Right lobe of liver (tissue), 6 donors: ENCODE measurements at regions not wholly inside any gene's neighbourhood (a gene's known extent, or its start where the extent isn't known, plus 50 kb on each side); places are given as distances from the start of the nearest gene placed in this dataset.

ENCODE experiments used
- ATAC-seq, 4 donors: fragments of 200-7000 bp; cut with Tn5 transposase; one replicate each; pipeline ENCODE4 v1.9.1; 2020; ENCODE audit warnings: mild to moderate bottlenecking in 4 of 4, moderate library complexity in 4 of 4
- DNase-seq, 3 donors: peaks; one replicate each; pipeline ENCODE4 v3.0.0-alpha.2; 2020
- H3K27ac ChIP-seq, 3 donors: fragments of 200-600 bp; one replicate each; pipeline ENCODE4 v1.8.0; 2022
- H3K27me3 ChIP-seq, 2 donors: fragments of 200-600 bp; one replicate each; pipeline ENCODE4 v1.8.0; 2022
- H3K36me3 ChIP-seq, 4 donors: fragments of 200-600 bp; sonication (generic) in 1 of 4; one replicate each; pipeline versions ENCODE4 v1.5.1 to v1.8.0; 2017 to 2022; ENCODE audit warnings: control low read depth in 1 of 4
- H3K4me1 ChIP-seq, 4 donors: fragments of 200-600 bp; sonication (generic) in 1 of 4; one replicate each; pipeline versions ENCODE4 v1.5.1 to v1.8.0; 2017 to 2022; ENCODE audit warnings: control low read depth in 1 of 4
- H3K4me3 ChIP-seq, 3 donors: fragments of 200-600 bp; one replicate each; pipeline ENCODE4 v1.8.0; 2022
- H3K9me3 ChIP-seq, 4 donors: fragments of 200-600 bp; sonication (generic) in 1 of 4; one replicate each; pipeline versions ENCODE4 v1.5.1 to v1.8.0; 2017 to 2022; ENCODE audit warnings: control low read depth in 1 of 4
- CTCF ChIP-seq, 4 donors: fragments of 200-600 bp in 3 of 4; fragments of 450-650 bp in 1 of 4; IDR thresholded peaks; one replicate each; pipeline versions ENCODE4 v1.5.1 to v1.8.0; 2016 to 2022; ENCODE audit warnings: antibody characterized with exemption in 4 of 4, mild to moderate bottlenecking in 2 of 4
- POLR2A ChIP-seq: fragments of 450-650 bp; IDR thresholded peaks from one replicate; pipeline ENCODE4 v1.6.1; 2017; ENCODE audit warnings: antibody characterized with exemption, mild to moderate bottlenecking
- WGBS: methylation state at CpG from one replicate; pipeline ENCODE4 v1.1.6; 2018; ENCODE audit warnings: low coverage, low lambda C conversion rate; ENCODE audit not compliant: insufficient coverage; ENCODE audit errors: missing lambda C conversion rate; 5-methylcytosine and 5-hydroxymethylcytosine counted together
- intact Hi-C, 2 donors: fragments of 100-400 bp; cut with DNase I; formaldehyde crosslinking; loops; one replicate each; pipeline versions ENCODE4 v1.11.2 to v1.14.1; 2022
- donor health status: DM: no; HTN: yes; CAD: no.
- donor health status: DM: no; HTN: no; CAD: no.
- donor health status: DM: no; HTN: no; CAD: no.
- donor health status: DM: no; HTN: yes; CAD: no.
- donor health status: DM: no; HTN: yes; CAD: no.

DNA sequence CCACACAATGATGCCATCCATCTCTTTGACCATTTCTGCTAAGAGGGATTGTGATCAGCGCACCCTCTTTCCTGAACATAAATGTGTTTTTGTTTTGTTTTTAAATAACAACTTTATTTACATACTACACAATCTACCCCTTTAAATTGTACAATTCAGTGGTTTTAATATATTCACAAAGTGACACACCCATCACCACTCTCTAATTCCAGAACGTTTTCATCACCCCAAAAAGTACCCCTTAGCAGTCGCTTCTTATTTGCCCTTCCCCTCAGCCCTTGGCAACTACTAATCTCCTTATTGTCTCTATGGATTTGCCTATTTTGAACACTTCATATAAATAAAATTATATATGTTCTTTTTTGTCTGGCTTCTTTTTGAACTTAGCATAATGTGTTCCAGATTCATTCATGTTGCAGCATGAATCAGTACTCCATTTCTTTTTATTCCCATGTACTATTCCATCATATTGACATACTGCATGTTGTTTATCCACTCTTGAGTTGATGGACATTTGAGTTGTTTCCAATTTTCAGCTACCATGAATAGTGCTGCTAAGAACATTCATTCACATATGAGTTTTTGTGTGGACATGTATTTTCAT, 150.9 kb upstream of the NABP1 start:
- 83% methylated on average over 3 of the region's 3 CpGs for WGBS
- no peak for ATAC-seq

DNA sequence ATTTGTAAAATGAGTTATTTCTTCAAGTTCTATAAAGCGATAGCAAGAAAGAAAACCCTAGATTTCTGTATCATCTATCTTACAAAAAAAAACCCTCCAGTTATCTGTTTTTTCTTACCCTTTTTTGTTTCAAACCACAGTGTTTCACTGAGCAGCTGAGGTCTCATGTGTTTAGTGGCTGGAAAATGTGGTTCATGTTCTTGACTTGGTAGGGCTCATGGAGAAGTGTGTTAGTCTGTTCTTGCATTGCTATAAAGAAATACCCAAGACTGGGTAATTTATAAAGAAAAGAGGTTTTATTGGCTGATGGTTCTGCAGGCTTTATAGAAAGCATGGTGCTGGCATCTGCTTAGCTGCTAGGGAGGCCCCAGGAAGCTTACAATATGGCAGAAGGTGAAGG, 147.3 kb upstream of the NABP1 start:
- no peak for ATAC-seq
- no peak overlapping the region for H3K27ac ChIP-seq
- H3K27me3 ChIP-seq: no peaks in the 10 kb centered on the region
- DNase-seq: no peak
- intact Hi-C loops: no loop called here
- no peaks in the 10 kb centered on the region for H3K9me3 ChIP-seq
- H3K36me3 ChIP-seq: no peaks in the 10 kb centered on the region
- 88% methylated on average over 1 of the region's 1 CpG for WGBS
- no peaks in the 10 kb centered on the region for H3K4me1 ChIP-seq
- TF ChIP-seq CTCF (IDR thresholded peaks at IDR 0.05): no peak
- no peak for TF ChIP-seq POLR2A
- H3K4me3 ChIP-seq: no peak overlapping the region

More for the DNA sequence above, 150.9 kb upstream of the NABP1 start:
- TF ChIP-seq POLR2A (no peak), CTCF (IDR thresholded peaks at IDR 0.05) (no peak)
- Histone ChIP-seq H3K27ac (no peak overlapping the region), H3K27me3 (no peaks in the 10 kb centered on the region), H3K4me3 (no peak overlapping the region), H3K9me3 (no peaks in the 10 kb centered on the region), H3K4me1 (no peaks in the 10 kb centered on the region), H3K36me3 (no peaks in the 10 kb centered on the region)
- intact Hi-C loops: no loop called here
- no peak for DNase-seq

GRCh38 chr2:191533693-191534180, 144.2 kb upstream of the NABP1 start:
- ATAC-seq: no peak

DNA sequence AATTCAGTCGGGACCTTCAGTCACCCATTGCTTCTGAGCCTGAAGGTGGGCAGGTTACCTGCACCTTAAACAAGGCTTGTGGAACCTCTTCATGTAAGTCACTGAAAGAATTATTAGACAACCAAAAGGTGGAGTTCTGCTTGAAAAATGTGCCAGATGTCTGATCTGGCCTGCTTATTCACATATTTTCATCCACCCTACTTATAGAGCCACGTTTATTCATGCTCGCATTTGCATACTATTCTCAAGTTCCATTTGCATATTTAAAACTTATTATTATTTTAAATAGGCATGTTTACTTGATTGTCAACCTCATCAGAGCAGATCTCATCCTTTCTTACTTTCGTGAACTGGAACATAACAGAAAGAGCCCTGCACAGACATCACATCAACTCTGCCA, 140.0 kb upstream of the NABP1 start:
- Histone ChIP-seq H3K4me3 (no peak overlapping the region), H3K4me1 (no peaks in the 10 kb centered on the region), H3K27ac (no peak overlapping the region), H3K27me3 (no peaks in the 10 kb centered on the region), H3K9me3 (no peaks in the 10 kb centered on the region), H3K36me3 (no peaks in the 10 kb centered on the region)
- 79% methylated on average over 4 of the region's 4 CpGs for WGBS
- DNase-seq (no peak), ATAC-seq (no peak)
- TF ChIP-seq POLR2A (no peak), CTCF (IDR thresholded peaks at IDR 0.05) (no peak)
- intact Hi-C loops: no loop called here

More at GRCh38 chr2:191533693-191534180, 144.2 kb upstream of the NABP1 start:
- WGBS: 55% methylated on average over 1 of the region's 1 CpG
- Histone ChIP-seq H3K9me3 (no peaks in the 10 kb centered on the region), H3K36me3 (no peaks in the 10 kb centered on the region), H3K4me3 (no peak overlapping the region), H3K27me3 (no peaks in the 10 kb centered on the region), H3K27ac (no peak overlapping the region), H3K4me1 (no peaks in the 10 kb centered on the region)
- intact Hi-C loops: no loop called here
- no peak for DNase-seq
- no peak for TF ChIP-seq POLR2A
- no peak for TF ChIP-seq CTCF (IDR thresholded peaks at IDR 0.05)
